Common myeloid progenitor, CD34-positive (primary cell): ENCODE measurements at regions not wholly inside any gene's neighbourhood (a gene's known extent, or its start where the extent isn't known, plus 50 kb on each side); places are given as distances from the start of the nearest gene placed in this dataset.
A peak's percentile ranks its signal among the peaks of the same experiment; 100 is the strongest.

ENCODE experiments used
- CTCF ChIA-PET: fragments of 350-600 bp; sonication (Branson Sonifier 250); formaldehyde crosslinking; loops from one replicate; lab custom pipeline; 2021; ENCODE audit warnings: antibody characterized with exemption; lab: Charles Lee
- POLR2A ChIA-PET: fragments of 350-600 bp; sonication (Branson Sonifier 250); formaldehyde crosslinking; loops from one replicate; lab custom pipeline; 2021; ENCODE audit warnings: antibody characterized with exemption; lab: Charles Lee
- DNase-seq, 3 donors: peaks; one replicate each; pipeline versions ENCODE4 v3.0.0 to v3.0.0-alpha.2; 2013
- H3K27ac ChIP-seq, 2 experiments: 1 replicate in 1 of 2; 2 replicates in 1 of 2; pipeline ENCODE4 v1.7.0; 2013; ENCODE audit warnings: inconsistent platforms in 2 of 2, low read length in 2 of 2, mild to moderate bottlenecking in 2 of 2, low read depth in 1 of 2, moderate library complexity in 1 of 2; ENCODE audit not compliant: severe bottlenecking in 2 of 2, insufficient read depth in 1 of 2, poor library complexity in 1 of 2
- H3K27me3 ChIP-seq, 5 experiments: replicated peaks in 2 of 5; 1 replicate in 3 of 5; 2 replicates in 2 of 5; pipeline versions ENCODE4 v1.6.1 to v1.7.0; 2013; ENCODE audit warnings: low read length in 4 of 5, mild to moderate bottlenecking in 2 of 5, moderate library complexity in 2 of 5, inconsistent platforms in 1 of 5; ENCODE audit not compliant: insufficient read depth in 5 of 5, control insufficient read depth in 4 of 5
- H3K36me3 ChIP-seq, 4 experiments: 1 replicate in 2 of 4; 2 replicates in 2 of 4; pipeline versions ENCODE4 v1.6.1 to v1.7.0; 2013; ENCODE audit warnings: low read length in 3 of 4, control low read depth in 1 of 4, mild to moderate bottlenecking in 1 of 4; ENCODE audit not compliant: control insufficient read depth in 4 of 4, insufficient read depth in 4 of 4
- H3K4me1 ChIP-seq, 4 experiments: 1 replicate in 3 of 4; 2 replicates in 1 of 4; pipeline versions ENCODE4 v1.6.1 to v1.7.1; 2013; ENCODE audit warnings: low read length in 3 of 4, mild to moderate bottlenecking in 3 of 4, control low read depth in 1 of 4, inconsistent platforms in 1 of 4, moderate library complexity in 1 of 4; ENCODE audit not compliant: control insufficient read depth in 4 of 4, insufficient read depth in 4 of 4; ENCODE audit errors: control extremely low read depth in 1 of 4
- H3K4me3 ChIP-seq, 7 experiments: 1 replicate in 4 of 7; 2 replicates in 3 of 7; pipeline versions ENCODE4 v1.5.1 to v1.7.0; 2013; ENCODE audit warnings: mild to moderate bottlenecking in 7 of 7, low read length in 6 of 7, moderate library complexity in 6 of 7, inconsistent platforms in 2 of 7, low read depth in 2 of 7, control low read depth in 1 of 7; ENCODE audit not compliant: insufficient read depth in 4 of 7, control insufficient read depth in 1 of 7; ENCODE audit errors: extremely low read depth in 1 of 7
- H3K9me3 ChIP-seq, 5 experiments: 1 replicate in 4 of 5; 2 replicates in 1 of 5; pipeline versions ENCODE4 v1.6.1 to v1.7.1; 2013; ENCODE audit warnings: low read length in 4 of 5, mild to moderate bottlenecking in 2 of 5, inconsistent platforms in 1 of 5, low read depth in 1 of 5, moderate library complexity in 1 of 5; ENCODE audit not compliant: control insufficient read depth in 4 of 5, insufficient read depth in 2 of 5; ENCODE audit errors: control extremely low read depth in 1 of 5
- WGBS: methylation state at CpG from one replicate; pipeline ENCODE4 v1.1.5; 2013; ENCODE audit not compliant: insufficient coverage; 5-methylcytosine and 5-hydroxymethylcytosine counted together

- Histone ChIP-seq H3K27me3 (no peaks in the 10 kb centered on the region), H3K4me1 (peaks cover 28 to 54% (median 37%) of the 10 kb centered on the region in 4 experiments), H3K4me3 (peak overlapping the region in 2 of 7 experiments; percentile 23), H3K36me3 (no peaks in the 10 kb centered on the region), H3K27ac (peak overlapping the region in 1 of 2 experiments; percentile 62), H3K9me3 (no peaks in the 10 kb centered on the region)
- WGBS: 86% methylated on average over 1 of the region's 1 CpG
- DNase-seq: peak; percentile 27 to 92 (median 82)
- ChIA-PET CTCF (interaction anchor here (0.7 to 1.9 kb wide), 10 partner anchors 9 to 709 kb away, joined by 3 to 8 read pairs (median 5); no protein-coding TSS in a partner anchor), POLR2A (interaction anchor here (1.3 kb wide), 1 partner anchor 287 kb away, joined by 5 read pairs; the partner anchor contains the start of gene RASGEF1B)
Observed at GRCh38 chr4:81758574-81759264, 287.0 kb upstream of the RASGEF1B start.

GRCh38 chr4:81757691-81758090, 286.0 kb upstream of the RASGEF1B start:
- CTCF ChIA-PET: interaction anchor here (0.6 to 1.9 kb wide), 7 partner anchors 8 to 710 kb away, joined by 3 to 8 read pairs (median 5); no protein-coding TSS in a partner anchor
- H3K36me3 ChIP-seq: no peaks in the 10 kb centered on the region
- peak overlapping the region in 1 of 7 experiments; percentile 15 for H3K4me3 ChIP-seq
- no peaks in the 10 kb centered on the region for H3K27me3 ChIP-seq
- POLR2A ChIA-PET: interaction anchor here (0.6 to 1.3 kb wide), 3 partner anchors 72 to 286 kb away, joined by 3 to 5 read pairs (median 3); partner anchors contain the start of gene RASGEF1B
- WGBS: 50% methylated on average over 1 of the region's 2 CpGs
- DNase-seq: peak; percentile 25 to 77 (median 68)
- H3K4me1 ChIP-seq: peaks cover 28 to 54% (median 37%) of the 10 kb centered on the region in 4 experiments
- no peak overlapping the region for H3K27ac ChIP-seq
- H3K9me3 ChIP-seq: no peaks in the 10 kb centered on the region

GRCh38 chr4:81756973-81757372, 285.3 kb upstream of the RASGEF1B start:
- Histone ChIP-seq H3K36me3 (no peaks in the 10 kb centered on the region), H3K27ac (no peak overlapping the region), H3K4me1 (peaks cover 28 to 52% (median 37%) of the 10 kb centered on the region in 4 experiments), H3K27me3 (no peaks in the 10 kb centered on the region), H3K9me3 (no peaks in the 10 kb centered on the region), H3K4me3 (no peak overlapping the region)
- CTCF ChIA-PET: no interaction called here
- WGBS: 16% methylated on average over 2 of the region's 3 CpGs
- POLR2A ChIA-PET: no interaction called here
- DNase-seq: peak in 2 of 3 donors; percentile 16 to 39

GRCh38 chr4:81756042-81756441, 284.3 kb upstream of the RASGEF1B start:
- 18% methylated on average over 2 of the region's 2 CpGs for WGBS
- no peaks in the 10 kb centered on the region for H3K9me3 ChIP-seq
- no peak overlapping the region for H3K4me3 ChIP-seq
- H3K4me1 ChIP-seq: peaks cover 28 to 47% (median 36%) of the 10 kb centered on the region in 4 experiments
- no peak for DNase-seq
- ChIA-PET POLR2A (no interaction called here), CTCF (interaction anchor here (1.4 kb wide), 1 partner anchor 9 kb away, joined by 3 read pairs; no protein-coding TSS in a partner anchor)
- no peak overlapping the region for H3K27ac ChIP-seq
- H3K36me3 ChIP-seq: no peaks in the 10 kb centered on the region
- no peaks in the 10 kb centered on the region for H3K27me3 ChIP-seq

DNA sequence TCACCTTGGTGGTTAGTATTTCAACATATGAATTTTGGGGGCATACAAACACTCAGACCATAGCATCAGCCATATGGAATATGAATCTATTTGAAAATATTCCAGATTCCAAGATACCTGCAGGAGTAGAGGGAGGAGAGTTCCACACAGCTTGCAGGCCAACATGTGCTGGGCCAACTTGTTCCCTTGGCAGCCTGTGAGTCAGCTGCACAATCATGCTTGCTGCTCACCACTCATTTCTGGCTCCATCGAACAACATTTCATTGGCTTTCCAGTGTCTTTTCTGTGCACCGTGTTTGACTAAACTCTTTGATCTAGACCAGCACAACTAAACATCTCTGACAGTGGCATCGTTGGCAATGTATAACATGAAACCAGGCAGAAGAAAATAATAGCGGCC, 282.5 kb upstream of the RASGEF1B start:
- ChIA-PET POLR2A (no interaction called here), CTCF (interaction anchor here (1.5 kb wide), 1 partner anchor 68 kb away, joined by 3 read pairs; no protein-coding TSS in a partner anchor)
- no peaks in the 10 kb centered on the region for H3K27me3 ChIP-seq
- no peak for DNase-seq
- 94% methylated on average over 4 of the region's 4 CpGs for WGBS
- no peak overlapping the region for H3K4me3 ChIP-seq
- no peak overlapping the region for H3K27ac ChIP-seq
- no peaks in the 10 kb centered on the region for H3K36me3 ChIP-seq
- peaks cover 23 to 32% (median 30%) of the 10 kb centered on the region in 4 experiments for H3K4me1 ChIP-seq
- H3K9me3 ChIP-seq: no peaks in the 10 kb centered on the region

DNA sequence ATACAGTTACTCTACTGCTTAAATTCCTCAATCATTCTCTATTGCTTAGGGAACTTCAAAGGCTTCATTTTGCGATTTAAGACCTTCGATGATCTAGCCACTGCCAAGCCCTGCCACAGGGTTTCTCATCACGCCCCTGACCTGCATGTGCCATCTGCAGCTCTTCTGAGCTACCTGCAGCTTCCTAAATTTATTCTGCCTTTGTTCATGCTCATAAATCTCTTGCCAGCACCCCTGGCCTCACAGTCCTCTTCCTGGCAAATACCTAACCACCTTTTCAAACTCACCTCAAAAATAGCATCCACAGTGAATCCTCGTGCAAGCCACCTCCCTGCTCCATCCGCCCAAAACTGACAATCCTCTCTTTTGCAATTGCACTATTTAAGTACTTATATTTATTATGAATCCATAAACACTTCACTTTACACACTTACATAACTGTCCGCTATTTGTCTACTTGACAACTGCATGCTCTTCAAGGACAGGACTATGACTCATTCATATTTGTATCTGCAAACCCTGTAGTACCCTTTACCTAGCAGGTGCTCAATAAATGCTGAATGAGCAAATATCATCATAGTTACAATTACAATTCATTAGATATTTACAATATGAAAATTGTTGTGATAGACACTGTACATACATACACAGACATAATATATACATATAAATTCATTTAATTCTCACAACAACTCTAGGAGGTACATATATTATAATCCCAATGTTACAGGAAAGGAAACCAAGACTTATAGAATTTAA, 280.0 kb upstream of the RASGEF1B start:
- DNase-seq: no peak
- H3K4me3 ChIP-seq: no peak overlapping the region
- no peak overlapping the region for H3K27ac ChIP-seq
- H3K9me3 ChIP-seq: peaks cover 0 to 6% (median 0%) of the 10 kb centered on the region in 5 experiments
- 100% methylated on average over 5 of the region's 6 CpGs for WGBS
- CTCF ChIA-PET: interaction anchor here (1.0 to 1.6 kb wide), 2 partner anchors 8 to 11 kb away, joined by 3 read pairs; no protein-coding TSS in a partner anchor
- H3K4me1 ChIP-seq: peaks cover 10 to 16% (median 14%) of the 10 kb centered on the region in 4 experiments
- no peaks in the 10 kb centered on the region for H3K36me3 ChIP-seq
- no peaks in the 10 kb centered on the region for H3K27me3 ChIP-seq
- POLR2A ChIA-PET: no interaction called here
